22Rv1 (cell line): ENCODE measurements at regions not wholly inside any gene's neighbourhood (a gene's known extent, or its start where the extent isn't known, plus 50 kb on each side); places are given as distances from the start of the nearest gene placed in this dataset.

Experiments
- ZFX ChIP-seq: fragments of 450-650 bp; IDR thresholded peaks from 2 replicates; pipeline ENCODE4 v1.6.1; 2017; ENCODE audit warnings: antibody characterized with exemption, borderline replicate concordance
- TF ChIP-seq, protein P1 (sequence below): fragments of 450-650 bp; IDR thresholded peaks from 2 replicates; pipeline ENCODE4 v1.5.1; 2017; ENCODE audit warnings: mild to moderate bottlenecking

DNA sequence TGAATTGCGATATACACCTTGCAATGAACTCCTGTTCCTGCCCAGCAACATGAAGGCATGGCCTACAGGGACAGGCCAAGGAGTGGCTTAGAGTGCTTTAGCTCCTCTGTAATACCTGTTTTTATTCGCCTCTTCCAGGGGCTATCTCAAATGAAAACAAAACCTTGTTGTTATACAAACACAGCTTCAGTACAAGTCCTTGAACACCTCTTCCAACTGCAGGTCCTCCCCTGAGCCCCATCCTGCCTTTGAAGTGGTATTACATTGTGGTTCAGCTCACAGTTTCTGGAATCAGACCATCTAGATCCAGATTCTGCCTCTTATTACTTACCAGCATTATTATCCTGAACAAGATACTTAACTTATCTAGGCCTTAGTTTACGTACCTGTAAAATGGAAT is 83.0 kb upstream of the HNRNPA3 start:
- TF ChIP-seq, protein P1, sequence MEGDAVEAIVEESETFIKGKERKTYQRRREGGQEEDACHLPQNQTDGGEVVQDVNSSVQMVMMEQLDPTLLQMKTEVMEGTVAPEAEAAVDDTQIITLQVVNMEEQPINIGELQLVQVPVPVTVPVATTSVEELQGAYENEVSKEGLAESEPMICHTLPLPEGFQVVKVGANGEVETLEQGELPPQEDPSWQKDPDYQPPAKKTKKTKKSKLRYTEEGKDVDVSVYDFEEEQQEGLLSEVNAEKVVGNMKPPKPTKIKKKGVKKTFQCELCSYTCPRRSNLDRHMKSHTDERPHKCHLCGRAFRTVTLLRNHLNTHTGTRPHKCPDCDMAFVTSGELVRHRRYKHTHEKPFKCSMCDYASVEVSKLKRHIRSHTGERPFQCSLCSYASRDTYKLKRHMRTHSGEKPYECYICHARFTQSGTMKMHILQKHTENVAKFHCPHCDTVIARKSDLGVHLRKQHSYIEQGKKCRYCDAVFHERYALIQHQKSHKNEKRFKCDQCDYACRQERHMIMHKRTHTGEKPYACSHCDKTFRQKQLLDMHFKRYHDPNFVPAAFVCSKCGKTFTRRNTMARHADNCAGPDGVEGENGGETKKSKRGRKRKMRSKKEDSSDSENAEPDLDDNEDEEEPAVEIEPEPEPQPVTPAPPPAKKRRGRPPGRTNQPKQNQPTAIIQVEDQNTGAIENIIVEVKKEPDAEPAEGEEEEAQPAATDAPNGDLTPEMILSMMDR, result no peak
- no peak for TF ChIP-seq ZFX
